Ascending aorta (tissue), 2 donors: ENCODE measurements at regions not wholly inside any gene's neighbourhood (a gene's known extent, or its start where the extent isn't known, plus 50 kb on each side); places are given as distances from the start of the nearest gene placed in this dataset.

ENCODE experiments used
- DNase-seq, 2 donors: peaks; one replicate each; pipeline ENCODE4 v3.0.0-alpha.2; 2019; ENCODE audit warnings: low spot score in 2 of 2
- H3K27ac ChIP-seq, 2 donors: fragments of 200-600 bp; sonication (generic); one replicate each; pipeline ENCODE4 v1.5.1; 2016 to 2017; ENCODE audit warnings: mild to moderate bottlenecking in 1 of 2
- H3K27me3 ChIP-seq: fragments of 200-600 bp; sonication (generic); one replicate; pipeline ENCODE4 v1.5.1; 2017
- H3K36me3 ChIP-seq, 2 donors: fragments of 200-600 bp; sonication (generic); one replicate each; pipeline ENCODE4 v1.5.1; 2016
- H3K4me1 ChIP-seq, 2 donors: fragments of 200-600 bp; sonication (generic); one replicate each; pipeline ENCODE4 v1.5.1; 2016 to 2017; ENCODE audit warnings: mild to moderate bottlenecking in 1 of 2
- H3K4me3 ChIP-seq, 2 donors: fragments of 200-600 bp; sonication (generic); one replicate each; pipeline ENCODE4 v1.5.1; 2016 to 2017; ENCODE audit warnings: mild to moderate bottlenecking in 1 of 2
- H3K9me3 ChIP-seq, 2 donors: fragments of 200-600 bp; sonication (generic); one replicate each; pipeline ENCODE4 v1.5.1; 2016
- CTCF ChIP-seq, 3 experiments: fragments of 200-600 bp in 2 of 3; fragments of 450-650 bp in 1 of 3; sonication (generic) in 2 of 3; IDR thresholded peaks; one replicate each; pipeline ENCODE4 v1.5.1; 2016 to 2019; ENCODE audit warnings: antibody characterized with exemption in 3 of 3, mild to moderate bottlenecking in 1 of 3, moderate library complexity in 1 of 3
- intact Hi-C: fragments of 100-400 bp; cut with DNase I; formaldehyde crosslinking; loops from one replicate; pipeline ENCODE4 v1.15.1; 2023

- Histone ChIP-seq H3K4me3 (no peak overlapping the region), H3K9me3 (no peaks in the 10 kb centered on the region), H3K36me3 (no peaks in the 10 kb centered on the region), H3K27ac (no peak overlapping the region), H3K4me1 (no peaks in the 10 kb centered on the region), H3K27me3 (no peaks in the 10 kb centered on the region)
- DNase-seq = no peak
- intact Hi-C loops = no loop called here
- TF ChIP-seq CTCF (IDR thresholded peaks at IDR 0.05) = no peak
Observed at GRCh38 chr9:105887679-105888078, 193.3 kb downstream of the TMEM38B start.

GRCh38 chr9:105890046-105890822 is 195.9 kb downstream of the TMEM38B start:
- intact Hi-C loops = no loop called here
- Histone ChIP-seq H3K27me3 (no peaks in the 10 kb centered on the region), H3K4me1 (no peaks in the 10 kb centered on the region), H3K27ac (no peak overlapping the region), H3K36me3 (no peaks in the 10 kb centered on the region), H3K9me3 (no peaks in the 10 kb centered on the region), H3K4me3 (no peak overlapping the region)
- TF ChIP-seq CTCF (IDR thresholded peaks at IDR 0.05) = no peak
- no peak for DNase-seq

GRCh38 chr9:105900123-105900522 is 205.8 kb downstream of the TMEM38B start:
- TF ChIP-seq CTCF (IDR thresholded peaks at IDR 0.05) = no peak
- H3K36me3 ChIP-seq = no peaks in the 10 kb centered on the region
- intact Hi-C loops = no loop called here
- DNase-seq = no peak
- no peaks in the 10 kb centered on the region for H3K27me3 ChIP-seq
- H3K27ac ChIP-seq = no peak overlapping the region
- no peak overlapping the region for H3K4me3 ChIP-seq
- H3K9me3 ChIP-seq = no peaks in the 10 kb centered on the region
- no peaks in the 10 kb centered on the region for H3K4me1 ChIP-seq

GRCh38 chr9:105901514-105902109 is 207.3 kb downstream of the TMEM38B start:
- Histone ChIP-seq H3K4me1 (no peaks in the 10 kb centered on the region), H3K9me3 (no peaks in the 10 kb centered on the region), H3K27ac (no peak overlapping the region), H3K4me3 (no peak overlapping the region), H3K36me3 (no peaks in the 10 kb centered on the region), H3K27me3 (no peaks in the 10 kb centered on the region)
- no peak for DNase-seq
- intact Hi-C loops = no loop called here
- no peak for TF ChIP-seq CTCF (IDR thresholded peaks at IDR 0.05)

GRCh38 chr9:105908069-105908468 is 213.7 kb downstream of the TMEM38B start:
- intact Hi-C loops = no loop called here
- Histone ChIP-seq H3K27me3 (no peaks in the 10 kb centered on the region), H3K36me3 (no peaks in the 10 kb centered on the region), H3K4me3 (no peak overlapping the region), H3K9me3 (no peaks in the 10 kb centered on the region), H3K27ac (no peak overlapping the region), H3K4me1 (no peaks in the 10 kb centered on the region)
- TF ChIP-seq CTCF (IDR thresholded peaks at IDR 0.05) = no peak
- DNase-seq = no peak
